GM21786 (cell line): ENCODE measurements at regions not wholly inside any gene's neighbourhood (a gene's known extent, or its start where the extent isn't known, plus 50 kb on each side); places are given as distances from the start of the nearest gene placed in this dataset.

Experiments
- ATAC-seq: cut with Tn5 transposase; IDR thresholded peaks from one replicate; pipeline ENCODE4 v1.9.1; 2021; ENCODE audit not compliant: unreplicated experiment

DNA sequence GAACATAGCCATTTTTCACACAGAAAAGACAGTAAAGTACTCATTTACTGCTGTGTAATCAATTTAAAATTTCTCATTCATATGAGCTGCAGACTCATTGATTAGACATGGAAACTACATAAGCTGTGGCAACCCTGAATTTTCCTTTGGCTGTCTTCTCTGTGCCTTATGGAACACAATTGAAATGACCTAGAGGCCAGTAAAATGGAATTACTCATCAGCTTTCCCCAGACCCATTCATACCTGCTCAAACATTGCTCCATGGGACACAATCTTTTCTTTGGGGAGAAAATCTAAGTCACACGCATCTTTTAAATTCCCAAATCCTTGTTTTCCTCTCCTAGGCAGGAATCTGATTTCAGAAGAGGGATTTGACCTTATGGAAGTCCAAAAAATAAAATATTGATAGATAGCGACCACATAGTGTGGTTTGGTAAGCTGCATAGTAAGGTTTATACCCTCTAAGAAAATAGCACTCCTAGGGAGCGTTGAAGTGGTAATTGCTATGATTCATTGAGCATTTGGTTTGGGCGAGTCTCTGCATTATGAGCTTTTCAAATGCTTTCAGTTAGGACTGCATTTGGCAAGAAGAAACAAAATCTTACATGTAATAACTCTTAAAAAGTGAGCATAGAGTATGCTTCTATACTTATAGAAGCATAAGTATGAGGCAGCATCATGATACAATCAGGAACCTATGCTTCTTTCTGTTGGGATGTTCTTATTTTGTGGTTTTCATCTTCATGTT, 243.4 kb upstream of the GADL1 start:
- ATAC-seq, result no peak

- ATAC-seq, result no peak
Observed at GRCh38 chr3:31140470-31140869, 246.0 kb upstream of the GADL1 start.

DNA sequence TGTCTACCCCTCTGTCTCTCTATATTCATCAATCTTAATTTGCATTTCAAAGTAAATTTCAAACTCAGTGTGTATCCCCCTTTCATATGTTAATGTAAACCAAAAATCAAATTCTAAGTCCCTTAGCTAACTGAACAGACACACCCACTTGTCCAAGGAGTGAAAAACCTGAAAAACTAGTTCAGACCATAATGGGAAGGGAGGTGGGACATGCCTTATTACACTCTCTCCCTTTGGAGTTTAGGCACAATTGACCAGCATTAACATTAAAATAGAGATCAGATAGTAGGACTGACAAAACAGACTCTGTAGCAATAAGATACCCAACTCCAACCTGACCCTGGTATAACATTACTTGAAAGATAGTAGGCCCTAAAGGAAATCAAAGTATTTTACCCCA, 247.7 kb upstream of the GADL1 start:
- ATAC-seq, result no peak

DNA sequence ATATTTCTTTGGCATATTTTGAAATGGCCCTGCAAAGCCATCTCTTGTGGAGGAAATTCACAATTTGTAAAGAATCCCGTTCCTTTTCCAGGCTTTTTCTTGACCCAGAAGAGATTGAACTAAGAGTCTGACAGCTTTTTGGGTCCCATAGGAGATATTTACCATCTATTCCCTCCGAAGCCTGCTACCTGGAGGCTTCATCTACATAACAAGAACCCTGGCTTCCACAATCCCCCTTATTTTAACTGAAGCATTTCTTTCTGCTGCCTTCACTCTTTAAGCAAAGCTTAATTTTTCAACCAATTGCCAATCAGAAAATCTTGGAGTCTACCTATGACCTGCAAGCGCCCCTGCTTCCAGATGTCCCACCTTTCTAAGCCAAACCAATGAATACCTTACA, 248.1 kb upstream of the GADL1 start:
- ATAC-seq, result no peak

- ATAC-seq, result no peak
Observed at GRCh38 chr3:31145062-31145461, 250.6 kb upstream of the GADL1 start.

- no peak for ATAC-seq
Observed at GRCh38 chr3:31147550-31147949, 253.1 kb upstream of the GADL1 start.

- ATAC-seq, result no peak
Observed at GRCh38 chr3:31157047-31157694, 262.7 kb upstream of the GADL1 start.

DNA sequence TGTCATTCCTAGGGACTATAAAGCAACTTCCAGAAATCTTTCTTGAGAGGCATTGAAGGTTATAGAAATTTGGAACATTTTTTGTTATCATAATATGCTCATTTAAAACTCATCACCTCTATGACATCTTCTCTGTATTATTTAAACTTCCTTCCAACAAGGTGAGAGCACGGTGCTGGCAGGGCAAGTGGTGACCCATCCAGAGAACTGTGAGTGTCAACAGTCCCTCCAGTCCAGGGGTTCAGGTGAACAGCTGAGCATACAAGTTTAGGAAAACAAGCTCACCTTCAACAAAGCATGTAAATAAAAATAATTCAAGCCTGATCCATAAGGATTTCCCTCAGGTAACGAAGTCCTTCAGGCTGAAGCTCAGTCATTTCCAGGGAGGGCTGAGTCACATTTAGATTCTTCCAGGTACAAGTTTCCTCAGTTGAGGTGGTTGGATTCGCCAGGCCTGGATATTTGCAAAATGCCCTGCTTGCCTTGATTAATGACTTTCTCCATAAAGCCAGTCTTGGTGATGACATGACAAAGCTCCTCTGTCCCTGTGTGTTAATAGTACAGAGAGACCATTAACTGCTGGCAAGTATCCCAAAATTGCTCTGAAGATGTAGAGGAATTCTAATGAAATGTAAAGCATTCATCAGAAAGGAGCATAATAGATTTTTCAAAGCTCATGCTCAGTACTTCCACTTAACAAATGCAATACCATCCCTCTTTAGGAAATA, 263.6 kb upstream of the GADL1 start:
- ATAC-seq, result no peak

- ATAC-seq, result no peak
Observed at GRCh38 chr3:31159331-31160039, 265.0 kb upstream of the GADL1 start.

- no peak for ATAC-seq
Observed at GRCh38 chr3:31161889-31162288, 267.4 kb upstream of the GADL1 start.

DNA sequence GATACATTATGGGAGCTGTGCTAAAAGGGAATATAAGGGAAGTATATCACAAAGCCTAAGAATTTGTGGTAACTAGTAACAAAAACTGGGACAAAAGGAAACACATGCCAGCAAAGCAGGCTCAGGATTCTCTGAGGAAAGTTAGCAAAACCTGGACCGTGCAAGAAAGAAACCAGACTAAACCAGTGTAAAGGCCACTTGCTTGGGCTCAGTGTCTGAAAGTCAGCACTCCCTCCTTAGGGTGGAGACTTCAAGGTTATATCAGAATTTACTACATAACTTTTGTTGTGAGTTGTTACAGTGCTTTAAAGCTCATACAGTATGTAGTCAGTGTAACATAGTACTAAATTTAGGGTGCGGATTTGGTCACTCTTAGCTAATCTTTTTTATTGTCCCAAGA, 269.9 kb upstream of the GADL1 start:
- no peak for ATAC-seq

DNA sequence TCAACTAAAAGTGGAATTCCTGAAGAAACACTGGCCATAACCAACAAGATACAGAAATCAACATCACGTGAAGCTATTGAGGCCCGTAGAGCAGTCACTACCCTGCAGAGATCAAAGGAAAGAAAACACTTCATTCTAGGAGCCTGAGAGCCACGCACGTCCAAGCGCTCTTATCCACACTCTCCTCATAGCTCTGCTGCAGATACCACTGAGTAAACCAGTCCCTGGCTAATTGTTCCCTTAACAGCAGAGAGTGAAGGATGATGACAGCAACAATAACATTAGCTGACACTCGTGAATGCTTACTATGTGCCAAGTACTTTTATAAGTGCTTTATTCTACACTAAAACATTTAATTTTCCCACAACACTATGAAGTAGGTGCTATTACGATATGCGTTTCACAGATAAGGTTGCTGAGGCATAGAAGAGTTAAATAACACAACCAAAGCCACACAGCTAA, 271.0 kb upstream of the GADL1 start:
- no peak for ATAC-seq

DNA sequence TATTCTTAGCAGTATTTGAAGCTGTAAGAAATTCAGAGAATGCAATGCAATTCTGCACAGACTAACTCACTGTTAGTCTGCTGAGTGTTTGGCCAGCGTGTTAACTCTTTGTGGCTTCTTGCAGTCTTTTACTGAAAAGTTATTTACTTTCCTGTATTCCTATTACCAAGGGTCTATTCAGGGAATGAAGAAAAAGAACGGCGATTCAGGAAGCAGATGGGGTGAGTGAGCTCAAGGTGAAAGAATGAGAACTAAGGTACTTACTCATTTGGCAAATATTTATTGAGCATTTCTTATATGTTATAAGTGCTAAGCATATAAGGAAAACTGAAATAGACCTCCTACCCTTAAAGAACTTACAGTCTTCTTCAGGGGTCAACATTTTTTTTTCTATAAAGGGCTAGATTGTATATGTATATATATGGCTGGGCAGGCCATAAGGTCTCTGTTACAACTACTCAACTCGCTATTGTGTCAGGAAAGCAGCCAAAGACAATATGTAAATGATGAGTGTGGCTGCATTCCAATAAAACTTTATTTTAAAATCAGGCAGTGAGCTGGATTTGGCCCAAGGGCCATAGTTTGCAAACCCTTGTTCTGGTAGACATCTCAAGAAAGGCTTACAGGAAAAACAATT, 271.9 kb upstream of the GADL1 start:
- no peak for ATAC-seq

- ATAC-seq, result no peak
Observed at GRCh38 chr3:31167666-31168065, 273.2 kb upstream of the GADL1 start.

DNA sequence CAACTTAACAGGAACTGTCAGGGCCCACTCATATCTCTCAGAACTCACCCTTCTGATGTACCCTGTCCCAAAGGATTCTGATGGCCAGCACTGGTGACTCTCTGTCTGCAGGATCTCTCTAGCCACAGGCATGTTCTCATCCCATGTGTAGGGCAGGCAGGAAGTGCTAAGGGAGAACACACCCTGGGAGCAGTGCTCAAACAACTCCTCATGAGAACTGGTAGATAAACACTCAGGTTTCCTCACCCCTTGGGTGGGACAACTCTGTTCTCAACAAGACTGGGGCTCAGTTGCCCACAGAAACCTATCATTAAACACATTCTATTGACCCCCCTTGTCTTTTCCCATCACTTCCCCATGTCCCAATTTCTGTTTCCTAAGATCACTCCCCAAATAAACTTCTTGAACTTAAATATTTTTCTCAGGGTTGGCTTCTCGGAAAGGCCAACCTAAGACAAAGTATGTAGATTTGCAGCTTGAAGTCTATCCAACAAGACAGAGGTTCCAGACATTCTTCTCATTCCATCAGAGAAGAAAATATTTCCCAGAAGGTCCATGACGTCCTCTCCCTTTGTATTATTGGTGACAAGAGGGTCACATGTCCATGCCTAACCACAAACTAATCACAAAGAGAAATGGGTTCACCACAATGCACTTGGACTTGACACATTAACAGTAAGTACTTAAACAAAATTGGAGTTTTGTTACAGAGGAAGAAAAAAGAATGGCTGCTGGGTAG, 276.6 kb upstream of the GADL1 start:
- ATAC-seq, result no peak

GRCh38 chr3:31172336-31172735, 277.9 kb upstream of the GADL1 start:
- ATAC-seq, result no peak

DNA sequence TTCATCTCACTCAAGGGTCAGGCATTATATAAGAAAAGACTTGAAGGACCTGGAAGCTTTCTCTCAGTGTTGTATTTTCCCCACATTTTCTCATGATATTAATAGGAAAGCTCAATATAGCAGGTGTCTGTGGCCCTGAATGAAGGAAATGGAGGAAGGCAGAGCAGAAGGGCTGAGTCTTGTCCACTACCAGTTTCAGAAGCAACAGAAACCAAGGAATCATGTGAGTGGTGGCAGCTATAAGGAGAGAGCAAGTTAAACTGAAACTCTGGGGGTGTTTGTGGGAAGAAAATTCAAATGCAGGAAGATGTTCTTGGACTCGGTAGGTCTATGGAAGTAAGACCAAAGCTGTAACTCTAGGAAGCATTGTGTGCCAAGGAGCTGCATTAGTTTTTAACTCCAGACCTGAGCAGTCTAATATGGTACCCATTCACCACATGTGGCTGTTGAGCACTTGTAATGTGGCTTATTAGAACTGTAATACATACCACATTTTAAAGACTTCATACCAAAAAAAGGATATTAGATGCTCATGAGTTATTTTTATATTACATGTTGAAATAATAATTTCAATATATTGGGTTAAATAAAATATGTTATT, 278.8 kb upstream of the GADL1 start:
- ATAC-seq, result no peak

DNA sequence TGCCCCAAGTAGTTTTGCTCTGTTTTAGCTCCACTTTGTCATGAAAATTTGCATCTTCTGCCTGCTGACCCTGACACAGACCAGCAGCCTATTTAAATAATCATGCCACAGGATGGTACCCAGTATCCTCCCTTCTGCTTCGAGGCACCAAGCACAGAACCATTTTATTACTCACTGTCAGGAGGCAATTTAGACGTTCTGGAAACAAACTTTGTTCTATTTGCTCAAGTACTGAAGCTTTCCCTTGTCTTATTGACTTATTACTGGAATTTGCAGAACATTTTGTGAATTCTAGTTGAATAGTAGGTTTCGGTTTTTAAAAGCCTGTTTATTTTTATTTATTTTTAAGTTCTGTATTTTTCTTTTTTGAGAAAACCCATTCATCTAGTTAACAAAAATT, 279.6 kb upstream of the GADL1 start:
- ATAC-seq, result no peak

DNA sequence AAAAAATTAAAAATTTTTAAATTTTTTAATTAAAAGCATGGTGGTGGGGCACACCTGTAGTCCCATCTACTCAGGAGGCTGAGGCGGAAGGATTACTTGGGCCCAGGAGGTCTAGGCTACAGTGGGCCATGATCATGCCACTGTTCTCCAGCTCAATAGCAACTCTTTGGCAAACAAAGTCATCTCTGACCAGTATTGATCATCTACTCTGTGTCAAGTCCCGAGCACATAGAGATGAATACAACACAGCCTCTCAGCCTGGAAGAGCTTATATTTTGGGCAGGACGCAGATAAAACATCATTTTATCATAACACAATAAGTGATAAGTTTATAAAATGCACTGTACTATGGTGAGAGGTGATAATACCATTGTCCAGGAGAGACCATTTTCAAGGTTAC, 281.6 kb upstream of the GADL1 start:
- ATAC-seq, result no peak

GRCh38 chr3:31178467-31178866, 284.0 kb upstream of the GADL1 start:
- ATAC-seq, result no peak
